Astrocyte (in vitro differentiated cells and primary cell): ENCODE measurements at regions not wholly inside any gene's neighbourhood (a gene's known extent, or its start where the extent isn't known, plus 50 kb on each side); places are given as distances from the start of the nearest gene placed in this dataset.

Experiments
- CTCF ChIP-seq: IDR thresholded peaks from 2 replicates; pipeline ENCODE4 v1.5.1; 2011; ENCODE audit warnings: low read depth, mild to moderate bottlenecking, inconsistent platforms, low read length, moderate library complexity; ENCODE audit not compliant: insufficient read depth
- EZH2 ChIP-seq: IDR thresholded peaks from 2 replicates; pipeline ENCODE4 v1.6.1; 2012; ENCODE audit warnings: mild to moderate bottlenecking, low read length, inconsistent platforms; ENCODE audit not compliant: insufficient read depth

GRCh38 chr4:164304861-164305260, 449.1 kb upstream of the SMIM31 start:
- TF ChIP-seq CTCF, result no peak
- no peak for TF ChIP-seq EZH2
